Glutamatergic neuron (in vitro differentiated cells): ENCODE measurements at regions not wholly inside any gene's neighbourhood (a gene's known extent, or its start where the extent isn't known, plus 50 kb on each side); places are given as distances from the start of the nearest gene placed in this dataset.

ENCODE experiments used
- DNase-seq: peaks from one replicate; pipeline ENCODE4 v3.0.0; 2022
- H3K27ac Mint-ChIP-seq: one replicate; pipeline ENCODE4 v1.8.0; 2020; ENCODE audit warnings: mild to moderate bottlenecking, mixed read lengths, inconsistent platforms; ENCODE audit not compliant: unreplicated experiment
- H3K27me3 Mint-ChIP-seq: one replicate; pipeline ENCODE4 v1.8.0; 2020; ENCODE audit warnings: mild to moderate bottlenecking, moderate library complexity, mixed read lengths, inconsistent platforms; ENCODE audit not compliant: unreplicated experiment
- H3K36me3 Mint-ChIP-seq: one replicate; pipeline ENCODE4 v1.8.0; 2020; ENCODE audit warnings: mild to moderate bottlenecking, mixed read lengths, inconsistent platforms; ENCODE audit not compliant: unreplicated experiment
- H3K4me1 Mint-ChIP-seq: one replicate; pipeline ENCODE4 v1.8.0; 2020; ENCODE audit warnings: mild to moderate bottlenecking, low read depth, mixed read lengths, inconsistent platforms; ENCODE audit not compliant: unreplicated experiment
- H3K4me3 Mint-ChIP-seq: one replicate; pipeline ENCODE4 v1.8.0; 2020; ENCODE audit warnings: mild to moderate bottlenecking, mixed read lengths, inconsistent platforms; ENCODE audit not compliant: unreplicated experiment
- H3K9me3 Mint-ChIP-seq: one replicate; pipeline ENCODE4 v1.8.0; 2020; ENCODE audit warnings: mild to moderate bottlenecking, moderate library complexity, mixed read lengths, inconsistent platforms; ENCODE audit not compliant: unreplicated experiment
- CTCF ChIP-seq: fragments of 200-600 bp; sonication (generic); IDR thresholded peaks from one replicate; pipeline ENCODE4 v1.5.0; 2021; ENCODE audit not compliant: partially characterized antibody, unreplicated experiment

GRCh38 chr4:179292468-179292867 lies 1850.2 kb upstream of the AGA start:
- Mint-ChIP-seq H3K36me3 (no peaks in the 10 kb centered on the region), H3K27ac (peak overlapping the region; percentile 24)

GRCh38 chr4:179307297-179308136 lies 1865.3 kb upstream of the AGA start:
- peaks cover 13% of the 10 kb centered on the region for H3K36me3 Mint-ChIP-seq
- H3K4me1 Mint-ChIP-seq: no peaks in the 10 kb centered on the region
- H3K27me3 Mint-ChIP-seq: no peaks in the 10 kb centered on the region
- no peak overlapping the region for H3K4me3 Mint-ChIP-seq
- peaks cover 13% of the 10 kb centered on the region for H3K9me3 Mint-ChIP-seq
- peak; percentile 35 for DNase-seq
- TF ChIP-seq CTCF: peak; percentile 85
- H3K27ac Mint-ChIP-seq: no peak overlapping the region

More at GRCh38 chr4:179292468-179292867, 1850.2 kb upstream of the AGA start:
- H3K4me1 Mint-ChIP-seq: peaks cover 4% of the 10 kb centered on the region
- H3K9me3 Mint-ChIP-seq: no peaks in the 10 kb centered on the region
- no peak overlapping the region for H3K4me3 Mint-ChIP-seq
- no peak for TF ChIP-seq CTCF
- DNase-seq: no peak
- no peaks in the 10 kb centered on the region for H3K27me3 Mint-ChIP-seq

- no peak for DNase-seq
- no peaks in the 10 kb centered on the region for H3K4me1 Mint-ChIP-seq
- no peak overlapping the region for H3K4me3 Mint-ChIP-seq
- no peak for TF ChIP-seq CTCF
- H3K27me3 Mint-ChIP-seq: no peaks in the 10 kb centered on the region
- no peaks in the 10 kb centered on the region for H3K36me3 Mint-ChIP-seq
- H3K9me3 Mint-ChIP-seq: peaks cover 10% of the 10 kb centered on the region
- H3K27ac Mint-ChIP-seq: no peak overlapping the region
These were observed 1871.6 kb upstream of the AGA start for GRCh38 chr4:179313823-179314222.

GRCh38 chr4:179325181-179325580 lies 1882.9 kb upstream of the AGA start:
- Mint-ChIP-seq H3K4me3 (no peak overlapping the region), H3K27ac (no peak overlapping the region), H3K9me3 (no peaks in the 10 kb centered on the region), H3K36me3 (no peaks in the 10 kb centered on the region), H3K4me1 (peaks cover 3% of the 10 kb centered on the region), H3K27me3 (no peaks in the 10 kb centered on the region)
- TF ChIP-seq CTCF: no peak
- no peak for DNase-seq

- Mint-ChIP-seq H3K4me1 (no peaks in the 10 kb centered on the region), H3K4me3 (no peak overlapping the region), H3K36me3 (no peaks in the 10 kb centered on the region), H3K27ac (no peak overlapping the region), H3K27me3 (no peaks in the 10 kb centered on the region), H3K9me3 (no peaks in the 10 kb centered on the region)
- DNase-seq: no peak
- no peak for TF ChIP-seq CTCF
These were observed 1886.4 kb upstream of the AGA start for GRCh38 chr4:179328627-179329026.
